H4 (cell line): ENCODE measurements at regions not wholly inside any gene's neighbourhood (a gene's known extent, or its start where the extent isn't known, plus 50 kb on each side); places are given as distances from the start of the nearest gene placed in this dataset.
A peak's percentile ranks its signal among the peaks of the same experiment; 100 is the strongest.
"Not testable (repeated sequence)": the region's sequence is repeated elsewhere in the genome, so short reads cannot be mapped to it uniquely, and the experiment has no call there.

Experiments used
- DNase-seq: peaks from one replicate; pipeline ENCODE4 v3.0.0-alpha.2; 2015; ENCODE audit warnings: low spot score

DNA sequence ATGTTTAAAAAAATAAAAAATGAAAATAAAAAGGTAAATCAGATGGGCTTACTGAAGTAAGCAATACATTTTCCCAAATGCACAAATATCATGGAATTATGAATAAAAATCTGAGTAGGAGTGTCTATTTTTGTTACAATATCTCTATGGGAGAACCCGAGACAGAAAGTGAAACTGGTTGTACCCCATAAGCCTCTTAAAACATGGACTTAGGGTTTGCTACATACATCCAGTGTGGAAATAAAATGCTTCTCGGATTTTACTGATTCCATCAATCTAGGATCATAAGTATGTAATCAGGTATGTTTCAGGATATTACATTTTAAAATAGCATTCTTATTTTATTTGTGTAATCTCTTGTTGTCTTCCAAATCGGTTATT is 177.8 kb upstream of the CDIN1 start:
- DNase-seq = peak; percentile 14

DNA sequence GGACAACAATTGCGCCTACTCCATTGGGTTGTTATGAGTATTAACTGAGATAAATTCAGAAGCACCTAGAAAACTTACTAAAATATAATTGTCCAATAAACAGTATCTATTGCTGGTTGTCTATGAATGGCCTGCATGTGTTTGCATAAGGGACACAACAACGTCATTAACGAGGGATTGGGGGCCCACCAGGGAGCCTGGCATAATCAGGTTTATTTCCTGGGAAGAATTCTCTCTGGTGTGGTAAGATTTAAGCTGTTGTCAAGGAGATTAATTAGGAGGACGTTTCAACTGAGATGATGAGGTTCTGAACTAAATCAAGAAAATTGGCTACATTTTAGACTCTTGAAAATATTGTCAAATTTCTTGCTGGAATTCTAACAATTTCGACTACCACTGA is 176.1 kb upstream of the CDIN1 start:
- no peak for DNase-seq

DNA sequence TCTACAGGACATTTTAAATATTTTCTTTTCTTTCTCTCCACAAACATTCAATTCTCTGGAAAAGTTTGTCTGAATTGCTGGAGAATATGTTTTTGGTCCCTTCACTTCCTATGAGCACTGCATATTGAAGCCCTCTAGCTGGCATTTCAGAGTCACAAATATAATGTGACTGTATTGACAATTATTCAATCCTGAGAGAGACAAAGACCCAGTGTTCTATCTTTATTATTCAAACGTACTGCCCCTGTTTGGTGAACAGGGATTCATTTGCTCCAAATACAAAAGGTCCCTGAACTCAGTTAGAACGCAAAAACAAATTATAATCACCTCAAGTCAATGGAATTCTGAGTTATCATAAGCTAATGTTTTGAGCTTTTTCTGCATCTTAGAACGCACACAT is 173.1 kb upstream of the CDIN1 start:
- no peak for DNase-seq

DNA sequence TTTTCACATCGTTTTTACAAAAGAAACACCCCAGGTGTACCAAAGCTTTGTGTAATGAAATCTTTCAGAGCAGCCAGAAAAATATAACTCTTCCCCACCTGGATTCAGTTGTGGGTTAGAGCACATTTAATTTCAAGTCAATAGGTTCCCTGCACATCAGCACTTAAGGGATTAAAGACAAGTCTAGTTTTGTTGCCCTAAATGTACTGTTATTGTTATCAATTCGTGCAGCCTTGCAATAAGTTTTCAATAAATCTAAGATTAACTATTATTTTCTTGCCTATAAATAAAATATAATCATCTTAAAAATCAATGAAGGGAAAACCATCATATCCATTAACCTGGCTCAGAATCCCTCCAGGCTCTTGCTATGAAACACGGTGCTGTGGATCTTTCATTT is 172.5 kb upstream of the CDIN1 start:
- DNase-seq = no peak

DNA sequence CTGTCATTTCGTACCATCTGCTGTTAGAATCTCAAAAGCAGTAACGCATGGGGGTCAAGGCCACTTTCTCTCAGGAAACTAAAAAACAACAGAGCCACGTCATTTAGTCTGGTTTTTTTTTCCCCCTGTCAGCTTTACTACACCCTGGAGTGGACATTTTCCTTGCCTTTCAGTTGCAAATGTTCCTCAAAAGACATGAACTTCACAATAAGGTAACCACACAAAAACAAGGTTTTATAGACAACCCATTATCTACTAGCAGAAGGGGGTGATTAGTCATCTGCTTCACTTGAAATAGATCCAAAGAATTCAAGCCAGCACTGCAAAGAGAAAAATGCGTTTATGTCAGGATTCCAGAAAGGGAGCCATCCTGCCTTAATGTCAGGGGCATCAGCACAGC is 171.8 kb upstream of the CDIN1 start:
- peak; percentile 9 for DNase-seq

DNA sequence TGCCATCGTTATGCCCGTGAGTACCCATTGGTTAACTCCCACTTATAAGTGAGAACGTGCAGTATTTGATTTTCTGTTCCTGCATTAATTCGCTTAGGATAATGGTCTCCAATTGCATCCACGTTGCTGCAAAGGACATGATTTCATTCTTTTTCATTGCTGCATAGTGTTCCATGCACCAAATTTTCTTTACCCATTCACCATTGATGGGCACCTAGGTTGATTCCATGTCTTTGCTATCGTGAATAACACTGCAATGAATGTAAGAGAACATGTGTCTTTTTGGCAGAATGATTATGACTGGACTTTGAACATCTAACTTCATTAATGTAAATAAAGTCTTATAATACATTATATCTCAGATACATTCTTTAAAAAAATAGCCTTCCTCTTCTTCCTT is 169.6 kb upstream of the CDIN1 start:
- DNase-seq = no peak

DNA sequence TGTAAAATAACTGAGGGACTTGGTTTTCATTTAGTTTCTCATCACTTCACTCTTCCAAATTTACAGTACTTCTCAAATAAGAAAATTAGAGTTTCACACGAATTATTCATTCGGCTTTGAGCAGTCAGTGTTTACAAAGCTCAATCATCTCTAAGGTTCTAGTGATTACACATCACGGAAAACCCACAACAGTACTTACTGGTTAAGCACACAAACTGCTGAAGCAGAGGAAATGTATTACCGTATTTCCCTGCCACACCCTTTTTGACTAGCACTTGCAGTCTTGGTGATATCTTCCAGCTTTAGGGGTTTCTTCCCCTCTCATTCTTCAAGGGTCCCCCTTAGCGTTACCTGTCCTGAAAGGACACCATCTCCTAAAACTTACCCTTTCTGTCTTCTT is 164.8 kb upstream of the CDIN1 start:
- no peak for DNase-seq

DNA sequence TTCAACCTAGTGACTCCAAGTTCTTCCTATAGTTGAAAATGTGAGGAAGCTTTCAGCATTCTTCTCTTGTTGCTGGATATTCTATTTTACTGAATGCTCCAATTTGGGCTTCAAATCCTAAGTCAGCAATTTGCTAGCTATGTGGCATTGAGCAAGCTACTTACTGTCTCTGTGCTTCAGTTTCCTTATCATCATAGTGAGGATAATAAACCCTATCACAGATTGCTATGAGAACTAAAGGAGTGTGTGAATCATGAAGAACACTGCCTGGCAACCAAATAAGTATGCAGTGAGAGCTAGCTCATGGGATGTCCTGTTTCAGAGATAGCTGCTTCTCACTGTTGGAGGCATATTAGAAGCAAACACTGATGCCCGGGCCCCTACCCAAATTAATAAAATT is 163.8 kb upstream of the CDIN1 start:
- DNase-seq = no peak

DNA sequence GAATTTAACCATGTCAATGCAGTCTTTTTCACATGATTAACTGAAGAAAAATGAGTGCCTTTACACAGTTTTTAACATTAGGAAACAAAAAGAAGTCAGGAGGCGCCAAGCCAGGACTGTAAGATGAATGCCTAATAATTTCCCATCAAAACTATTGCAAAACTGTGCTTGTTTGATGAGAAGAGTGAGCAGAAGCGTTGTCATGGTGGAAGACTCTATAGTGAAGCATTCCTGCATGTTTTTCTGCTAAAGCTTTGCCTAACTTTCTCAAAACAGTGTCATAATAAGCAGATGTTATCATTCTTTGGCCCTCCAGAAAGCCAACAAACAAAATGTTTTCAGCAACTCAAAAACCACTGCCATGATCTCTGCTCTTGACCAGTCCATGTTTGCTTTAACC is 156.8 kb upstream of the CDIN1 start:
- DNase-seq = no peak

DNA sequence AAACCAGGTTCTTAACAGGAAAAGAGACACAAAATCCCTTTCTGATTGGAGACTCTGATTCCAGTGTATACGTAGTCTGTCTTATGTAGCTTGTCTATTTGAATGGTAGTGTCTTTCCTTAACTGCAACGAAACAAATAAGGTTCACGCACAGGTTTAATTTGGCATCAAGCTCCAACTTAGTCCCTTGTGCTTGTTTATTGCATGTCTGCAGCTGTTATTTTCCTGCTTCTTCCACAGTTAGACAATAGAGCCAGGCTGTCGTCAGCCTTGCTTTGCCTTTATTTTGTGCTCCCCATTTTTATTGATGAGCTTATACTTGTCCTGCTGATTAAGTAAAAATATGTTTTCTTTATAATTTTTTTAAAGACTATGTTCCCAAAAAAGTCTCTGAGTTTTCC is 152.7 kb upstream of the CDIN1 start:
- no peak for DNase-seq

DNA sequence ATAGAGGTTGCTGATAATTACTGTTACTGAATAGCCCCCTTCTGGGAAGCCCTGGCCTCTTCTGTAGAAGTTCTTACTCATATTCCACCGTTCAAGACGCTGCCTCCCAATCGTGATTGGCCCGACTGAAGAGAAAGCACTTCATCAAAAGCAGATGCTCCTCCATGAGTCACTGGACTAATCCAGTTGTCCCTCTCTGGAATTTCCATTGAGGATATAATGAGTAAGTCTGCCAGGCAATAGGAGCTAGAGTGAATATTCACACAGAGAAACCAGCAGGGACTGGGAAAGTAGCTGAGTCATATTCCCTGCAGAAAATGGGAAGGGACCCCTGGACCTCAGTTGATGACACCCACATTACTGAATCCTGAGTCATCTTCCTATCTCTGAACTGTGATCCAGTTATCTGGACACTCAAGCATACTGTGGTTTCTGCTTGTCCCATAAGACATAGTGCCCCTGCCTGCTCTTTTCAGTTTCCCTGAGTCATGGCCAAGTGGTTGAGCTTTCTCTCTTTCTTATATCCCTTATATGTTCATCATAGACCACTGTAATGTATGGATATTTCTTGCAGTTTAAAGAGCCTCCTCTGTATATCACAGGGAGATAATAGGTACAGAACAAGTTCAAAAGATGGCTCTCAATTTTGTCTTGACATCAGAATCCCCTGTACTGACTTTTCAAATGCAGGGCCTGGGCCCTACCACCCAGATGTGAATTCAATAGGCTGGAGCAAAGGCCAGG is 151.2 kb upstream of the CDIN1 start:
- DNase-seq = peak; percentile 77

DNA sequence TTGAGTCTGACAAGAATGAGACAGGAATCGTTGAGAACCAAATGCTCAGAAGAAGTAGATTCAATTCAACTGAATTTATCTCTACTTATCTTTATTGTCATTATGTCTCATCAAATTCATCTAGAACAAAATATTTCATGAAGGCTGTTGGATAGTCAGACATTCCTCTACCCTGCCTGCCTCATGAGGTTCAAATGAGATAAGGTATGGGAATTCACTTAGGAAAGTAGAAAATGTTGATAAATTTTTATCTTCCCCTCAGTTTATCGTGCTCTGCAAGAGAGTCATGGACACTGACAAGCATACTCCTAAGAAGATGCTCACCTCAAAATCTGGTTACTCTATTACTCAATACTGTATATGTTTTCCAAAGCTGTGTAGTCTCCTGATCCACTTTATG is 149.7 kb upstream of the CDIN1 start:
- no peak for DNase-seq

DNA sequence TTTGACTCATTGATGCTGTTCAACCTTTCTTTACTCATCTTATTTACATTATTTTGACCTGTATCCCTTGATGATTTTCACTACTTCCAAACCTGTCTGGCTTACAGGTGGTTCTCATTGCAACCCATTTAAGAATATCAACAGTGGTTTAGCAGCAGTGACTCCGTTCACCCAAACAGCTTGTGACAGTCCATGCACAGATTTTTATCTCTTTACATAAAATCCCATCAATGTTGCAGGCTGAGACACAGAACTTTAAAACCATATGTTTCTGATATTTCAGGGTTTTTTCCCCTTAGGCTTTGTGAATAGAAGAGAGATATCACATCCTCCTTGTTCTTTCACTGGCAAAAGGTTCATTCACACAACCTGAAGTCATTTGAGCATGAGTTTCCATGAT is 149.1 kb upstream of the CDIN1 start:
- DNase-seq = no peak

DNA sequence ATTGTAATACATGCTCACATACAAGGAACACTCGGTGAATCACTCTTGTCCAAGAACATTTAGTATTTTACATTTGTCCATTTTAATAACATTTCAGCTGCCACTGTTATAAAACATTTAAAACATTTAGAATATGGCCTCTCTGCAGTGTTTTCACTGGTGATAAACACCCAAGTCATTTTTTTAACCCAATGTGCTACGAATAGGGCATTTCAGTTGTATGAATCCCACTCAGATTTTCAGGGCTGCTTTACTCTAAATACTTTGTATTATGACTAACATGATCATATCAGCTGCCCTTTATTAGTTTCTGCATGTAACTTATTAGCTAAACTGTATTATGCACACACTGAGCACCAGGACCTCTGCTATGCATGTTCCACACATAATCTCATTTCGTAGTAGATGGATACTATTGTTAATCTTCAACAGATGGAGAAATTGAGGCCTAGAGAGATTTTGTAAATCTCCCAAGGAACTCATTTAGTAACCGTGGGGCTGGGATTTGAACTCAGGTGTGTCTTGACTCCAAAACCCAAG is 148.6 kb upstream of the CDIN1 start:
- no peak for DNase-seq

DNA sequence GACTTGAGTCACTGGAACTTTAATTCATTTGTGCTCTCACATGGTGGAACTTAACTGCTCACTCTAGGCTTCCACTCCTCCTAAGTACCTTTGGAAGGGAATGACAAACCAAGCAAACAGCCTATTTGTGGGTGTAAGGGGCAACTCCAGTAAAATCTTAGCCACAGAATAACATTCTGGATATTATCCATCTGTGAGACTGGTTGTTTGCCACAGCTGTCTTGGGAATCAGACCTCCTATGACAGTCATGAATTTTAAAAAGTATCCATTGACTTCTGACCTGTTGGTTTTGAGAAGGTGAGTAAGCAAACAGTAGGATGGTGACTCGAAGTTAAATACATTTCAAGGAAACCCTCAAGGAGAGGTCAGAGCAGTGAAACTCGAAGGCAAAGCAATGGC is 147.3 kb upstream of the CDIN1 start:
- peak; percentile 15 for DNase-seq

DNA sequence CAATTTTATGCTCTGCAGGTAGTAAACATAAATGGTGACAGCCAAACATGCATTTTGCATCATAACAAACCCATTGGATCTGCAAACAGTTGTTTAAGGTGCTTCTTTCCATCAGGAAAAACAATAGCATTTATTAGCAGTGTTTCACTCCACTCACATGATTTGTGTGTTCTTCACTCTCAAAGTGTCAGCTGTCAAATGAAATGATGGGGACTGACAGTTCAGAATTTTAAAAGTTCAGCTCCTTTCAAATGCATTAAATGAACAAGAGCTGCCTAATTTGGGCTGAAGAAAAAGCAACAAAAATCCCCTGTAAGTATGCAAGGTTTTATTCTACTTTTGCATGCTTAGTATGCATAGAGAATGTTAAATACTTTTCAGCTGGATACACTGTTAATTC is 145.2 kb upstream of the CDIN1 start:
- no peak for DNase-seq

DNA sequence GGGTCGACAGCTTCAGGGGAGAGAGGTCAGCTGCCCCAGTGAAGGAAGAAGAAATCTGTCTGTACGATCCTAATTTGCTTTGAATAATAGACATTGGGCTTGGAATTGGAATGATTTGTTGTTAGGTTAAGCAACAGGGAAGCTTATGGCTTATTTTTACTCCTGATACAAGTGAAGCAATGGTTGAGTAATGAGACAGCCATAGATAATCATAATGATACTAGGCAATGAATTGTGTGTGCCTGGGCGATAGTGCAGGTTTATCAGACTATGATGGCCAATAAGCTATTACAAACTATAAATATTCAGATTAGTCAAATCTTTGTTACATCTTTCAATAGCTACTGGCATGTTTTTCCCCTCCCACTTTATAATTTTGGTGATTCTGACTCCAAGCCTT is 140.9 kb upstream of the CDIN1 start:
- no peak for DNase-seq

DNA sequence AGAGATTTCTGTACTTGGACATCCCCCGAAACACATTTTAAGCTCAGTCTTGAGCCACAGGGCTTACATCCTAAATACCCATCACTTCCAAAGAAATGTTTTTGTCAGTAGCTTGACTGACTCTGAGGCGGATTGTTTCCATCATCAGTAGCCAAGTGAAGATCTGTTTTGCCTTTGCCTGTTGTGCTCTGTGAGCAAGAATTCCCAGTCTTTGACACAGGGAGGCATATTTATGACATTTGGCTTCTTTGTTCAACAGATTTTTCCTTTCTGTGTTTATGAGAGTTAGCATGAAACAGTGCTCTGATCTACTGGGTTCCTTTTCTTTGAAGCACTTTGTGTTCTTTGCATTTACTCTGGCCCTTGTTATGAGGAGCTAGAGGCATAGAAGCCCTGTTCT is 132.1 kb upstream of the CDIN1 start:
- DNase-seq = no peak

DNA sequence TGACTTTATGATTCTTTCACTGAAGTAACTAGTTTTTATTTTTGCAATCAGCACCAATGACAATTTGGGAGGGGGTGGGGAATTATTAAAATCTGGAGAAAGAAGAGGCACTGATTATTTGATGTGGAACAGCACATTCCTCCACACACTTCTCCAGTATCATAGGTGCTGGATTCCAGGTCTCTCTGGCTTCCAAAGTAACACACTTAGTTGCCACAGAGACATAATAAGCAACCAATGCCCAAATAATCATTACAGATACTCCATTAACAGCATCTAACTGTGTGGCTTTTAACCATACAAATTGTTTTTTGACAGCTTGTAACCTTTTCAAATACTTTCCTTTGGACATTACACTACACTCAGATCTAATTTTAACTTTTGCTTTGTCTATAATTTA is 131.0 kb upstream of the CDIN1 start:
- no peak for DNase-seq

DNA sequence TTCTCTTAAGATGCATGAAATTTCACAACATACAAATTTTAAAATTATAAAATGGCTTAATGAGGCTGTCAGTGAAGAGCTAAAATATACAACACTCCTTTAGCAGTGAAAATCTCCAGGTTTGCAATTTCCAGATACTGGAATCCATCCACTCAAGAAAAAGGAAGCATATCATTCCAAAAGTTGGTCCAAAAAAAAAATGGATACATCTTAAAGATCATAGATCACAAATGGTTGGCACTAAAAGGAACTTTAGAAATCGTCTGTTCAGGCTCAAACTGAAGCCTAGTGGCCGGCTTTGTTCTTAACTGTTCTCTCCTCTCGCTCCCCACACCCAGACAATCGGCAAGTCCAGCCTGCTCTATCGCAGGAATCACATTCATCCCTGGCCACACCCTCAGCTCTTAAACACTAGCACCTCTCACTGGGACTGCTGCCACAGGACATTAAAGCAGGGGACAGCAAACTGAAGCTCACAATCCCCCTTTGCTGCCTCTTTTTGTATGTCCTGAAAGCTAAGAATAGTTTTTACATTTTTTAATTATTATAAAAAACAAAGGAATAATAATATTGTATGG is 130.3 kb upstream of the CDIN1 start:
- no peak for DNase-seq

DNA sequence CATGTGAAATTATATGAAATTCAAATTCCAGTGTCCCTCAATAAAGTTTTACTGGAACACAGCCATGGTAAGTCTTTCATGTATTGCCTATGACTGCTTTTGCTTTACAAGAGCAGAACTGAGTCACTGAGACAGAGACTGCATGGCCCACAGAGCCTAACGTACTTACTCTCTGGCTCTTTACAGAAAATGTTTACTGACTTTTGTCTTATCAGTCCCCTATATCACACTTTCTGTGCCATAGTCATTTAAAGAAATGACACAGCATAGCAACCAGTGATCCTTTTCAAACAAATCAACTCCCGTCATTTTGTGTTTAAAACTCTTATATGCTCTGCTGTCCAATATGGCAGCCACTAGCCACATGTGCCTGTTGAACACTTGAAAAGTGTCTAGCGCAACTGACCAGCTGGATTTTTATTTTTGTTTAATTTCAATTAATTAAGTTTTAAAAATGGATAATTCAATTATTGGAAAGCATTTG is 129.7 kb upstream of the CDIN1 start:
- no peak for DNase-seq

DNA sequence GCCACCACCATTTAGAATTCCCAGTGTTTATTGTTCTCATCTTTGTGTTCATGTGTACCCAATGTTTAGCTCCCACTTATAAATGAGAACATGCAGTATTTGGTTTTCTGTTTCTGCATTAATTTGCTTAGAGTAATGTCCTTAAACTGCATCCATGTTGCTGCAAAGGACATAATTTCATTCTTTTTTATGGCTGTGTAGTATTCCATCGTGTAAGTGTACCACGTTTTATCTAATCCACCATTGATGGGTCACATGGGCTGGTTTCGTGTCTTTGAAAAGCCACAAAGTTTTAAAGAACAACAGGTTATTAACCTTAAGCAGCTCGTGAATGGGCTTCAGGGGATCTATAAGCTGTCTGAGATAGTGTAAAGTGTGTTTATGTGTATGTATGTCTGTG is 125.2 kb upstream of the CDIN1 start:
- DNase-seq = not testable (repeated sequence)

DNA sequence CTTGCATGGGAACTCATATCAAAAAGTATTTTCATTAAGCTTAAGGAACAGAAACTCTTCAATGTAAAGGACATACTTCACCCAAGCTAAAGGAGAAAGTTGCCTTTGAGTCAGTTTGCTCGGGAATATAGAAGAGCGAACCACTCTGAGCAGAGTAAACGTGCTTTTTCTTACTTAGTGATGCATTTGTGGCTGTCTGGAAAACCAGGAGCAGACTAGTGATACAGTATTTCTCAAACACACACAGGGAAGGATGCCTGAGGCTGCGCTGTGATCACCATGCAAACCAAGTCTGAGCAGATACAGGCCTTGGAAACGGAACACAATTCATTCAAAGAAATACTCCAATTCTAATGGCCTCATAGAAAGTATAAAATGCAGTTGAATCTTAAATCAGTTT is 121.0 kb upstream of the CDIN1 start:
- no peak for DNase-seq

DNA sequence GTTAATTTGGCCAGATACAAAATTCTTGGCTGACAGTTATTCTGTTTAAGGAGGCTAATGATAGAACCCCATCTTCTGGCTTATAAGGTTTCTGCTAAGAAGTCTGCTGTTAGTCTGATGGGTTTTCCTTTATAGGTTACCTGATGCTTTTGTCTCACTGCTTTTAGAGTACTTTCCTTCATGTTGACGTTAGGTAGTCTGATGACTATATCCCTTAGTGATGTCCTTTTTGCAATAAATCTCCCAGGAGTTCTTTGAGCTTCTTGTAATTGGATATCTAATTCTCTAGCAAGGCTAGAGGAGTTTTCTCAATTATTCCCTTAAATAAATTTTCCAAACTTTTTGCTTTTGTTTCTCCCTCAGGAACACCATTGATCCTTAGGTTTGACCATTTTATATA is 114.1 kb upstream of the CDIN1 start:
- no peak for DNase-seq
